Fibroblast of peridontal ligament (primary cell): ENCODE measurements at regions not wholly inside any gene's neighbourhood (a gene's known extent, or its start where the extent isn't known, plus 50 kb on each side); places are given as distances from the start of the nearest gene placed in this dataset.
"Not testable (repeated sequence)": the region's sequence is repeated elsewhere in the genome, so short reads cannot be mapped to it uniquely, and the experiment has no call there.

Experiments used
- DNase-seq: peaks from one replicate; pipeline ENCODE4 v3.0.0-alpha.2; 2010; ENCODE audit errors: extremely low read depth

GRCh38 chr3:95462161-95462560, 1352.2 kb upstream of the EPHA6 start:
- DNase-seq: no peak

GRCh38 chr3:95464346-95464745, 1350.0 kb upstream of the EPHA6 start:
- no peak for DNase-seq

- no peak for DNase-seq
Observed at GRCh38 chr3:95468331-95468730, 1346.1 kb upstream of the EPHA6 start.

- no peak for DNase-seq
Observed at GRCh38 chr3:95474338-95474737, 1340.1 kb upstream of the EPHA6 start.

GRCh38 chr3:95476534-95476933, 1337.9 kb upstream of the EPHA6 start:
- DNase-seq: no peak

GRCh38 chr3:95506174-95506573, 1308.2 kb upstream of the EPHA6 start:
- DNase-seq: no peak

GRCh38 chr3:95508124-95508523, 1306.3 kb upstream of the EPHA6 start:
- no peak for DNase-seq

- no peak for DNase-seq
Observed at GRCh38 chr3:95511828-95512227, 1302.6 kb upstream of the EPHA6 start.

GRCh38 chr3:95514260-95514659, 1300.1 kb upstream of the EPHA6 start:
- no peak for DNase-seq

- no peak for DNase-seq
Observed at GRCh38 chr3:95521396-95521795, 1293.0 kb upstream of the EPHA6 start.

- no peak for DNase-seq
Observed at GRCh38 chr3:95522449-95522848, 1291.9 kb upstream of the EPHA6 start.

GRCh38 chr3:95539950-95540483, 1274.4 kb upstream of the EPHA6 start:
- no peak for DNase-seq

GRCh38 chr3:95565502-95565901, 1248.9 kb upstream of the EPHA6 start:
- no peak for DNase-seq

GRCh38 chr3:95567346-95567745, 1247.0 kb upstream of the EPHA6 start:
- no peak for DNase-seq

- no peak for DNase-seq
Observed at GRCh38 chr3:95586754-95587153, 1227.6 kb upstream of the EPHA6 start.

GRCh38 chr3:95587641-95588040, 1226.8 kb upstream of the EPHA6 start:
- not testable (repeated sequence) for DNase-seq

GRCh38 chr3:95588473-95588872, 1225.9 kb upstream of the EPHA6 start:
- DNase-seq: no peak

- no peak for DNase-seq
Observed at GRCh38 chr3:95595416-95596075, 1218.8 kb upstream of the EPHA6 start.

GRCh38 chr3:95607926-95608325, 1206.5 kb upstream of the EPHA6 start:
- no peak for DNase-seq

GRCh38 chr3:95609411-95609810, 1205.0 kb upstream of the EPHA6 start:
- no peak for DNase-seq

GRCh38 chr3:95612611-95613010, 1201.8 kb upstream of the EPHA6 start:
- no peak for DNase-seq

- no peak for DNase-seq
Observed at GRCh38 chr3:95613993-95614392, 1200.4 kb upstream of the EPHA6 start.

- no peak for DNase-seq
Observed at GRCh38 chr3:95615592-95616310, 1198.6 kb upstream of the EPHA6 start.
